ENCODE measurements at regions not wholly inside any gene's neighbourhood (a gene's known extent, or its start where the extent isn't known, plus 50 kb on each side); places are given as distances from the start of the nearest gene placed in this dataset.
A peak's percentile ranks its signal among the peaks of the same experiment; 100 is the strongest.

DNA sequence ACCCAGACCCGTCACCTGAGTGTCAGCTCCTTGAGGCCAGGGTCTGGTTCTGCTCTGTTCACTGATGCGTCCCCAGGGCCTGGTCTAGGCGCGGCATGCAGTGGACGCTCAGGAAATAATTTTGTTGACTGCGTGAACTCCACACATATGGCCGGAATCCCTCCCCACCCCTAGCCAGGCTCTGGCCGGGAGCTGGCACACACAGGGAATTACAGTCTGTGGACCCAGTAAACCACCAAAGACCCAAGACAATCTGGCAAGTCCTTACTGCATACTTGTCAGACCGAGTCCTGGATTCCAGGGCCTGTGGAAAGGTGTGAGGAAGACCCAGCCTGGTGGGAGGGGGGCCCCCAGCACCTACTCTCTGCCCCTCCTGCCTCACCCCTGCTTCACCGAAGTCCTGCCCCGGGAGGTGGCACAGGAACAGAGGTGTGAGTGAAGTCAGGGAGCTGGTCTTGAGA is 113.0 kb upstream of the IER5L start:
- no peaks in the 10 kb centered on the region for H3K36me3 Mint-ChIP-seq
- H3K27ac ChIP-seq (ENCODE audit: insufficient read depth, low read length, poor library complexity, severe bottlenecking), result no peak overlapping the region
- no peak overlapping the region for H3K4me3 ChIP-seq (ENCODE audit: low read depth, low read length)
- H3K4me3 Mint-ChIP-seq, result no peak overlapping the region
- DNase-seq (no peak), ATAC-seq (ENCODE audit: low read depth in 2 of 2) (no peak)
- H3K27ac Mint-ChIP-seq, result no peak overlapping the region
- H3K4me1 Mint-ChIP-seq, result no peaks in the 10 kb centered on the region
- no peaks in the 10 kb centered on the region for H3K4me1 ChIP-seq (ENCODE audit: control insufficient read depth, insufficient read depth, low read length, poor library complexity, severe bottlenecking)
- peaks cover 5% of the 10 kb centered on the region in 2 experiments for H3K9me3 ChIP-seq (ENCODE audit: control insufficient read depth in 2 of 2, low read length in 2 of 2)
- peaks cover 0 to 6% (median 0%) of the 10 kb centered on the region in 7 donors for H3K9me3 Mint-ChIP-seq
- no peaks in the 10 kb centered on the region for H3K36me3 ChIP-seq (ENCODE audit: control insufficient read depth, insufficient read depth, low read length)
- H3K27me3 Mint-ChIP-seq, result peaks cover 13% of the 10 kb centered on the region
- H3K27me3 ChIP-seq (ENCODE audit: control insufficient read depth, insufficient read depth, low read length), result no peaks in the 10 kb centered on the region

DNA sequence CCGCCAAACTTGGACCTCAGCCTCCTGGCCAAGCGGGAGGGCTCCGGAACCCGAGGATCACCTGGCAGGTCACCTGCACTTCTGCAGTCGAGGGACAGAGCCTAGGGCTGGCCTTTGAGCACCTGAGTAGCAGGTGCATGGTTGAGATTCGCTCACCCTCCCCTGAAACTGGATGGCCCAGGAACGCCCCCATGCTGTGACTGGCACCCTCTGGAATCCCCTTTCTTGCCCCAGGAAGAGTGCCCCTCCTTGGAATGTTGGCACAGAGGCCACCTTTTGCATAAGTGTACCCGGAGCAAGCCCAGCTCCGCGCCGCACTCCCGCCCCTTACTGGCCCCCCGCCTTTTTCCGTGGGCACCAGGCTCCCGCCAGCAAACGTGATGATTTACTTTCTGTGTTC is 112.5 kb upstream of the IER5L start:
- Mint-ChIP-seq H3K4me3 (no peak overlapping the region), H3K27me3 (peaks cover 10% of the 10 kb centered on the region), H3K9me3 (peaks cover 0 to 4% (median 0%) of the 10 kb centered on the region in 7 donors), H3K27ac (peak overlapping the region in 1 of 3 donors; percentile 22), H3K4me1 (no peaks in the 10 kb centered on the region), H3K36me3 (no peaks in the 10 kb centered on the region)
- H3K27me3 ChIP-seq (ENCODE audit: control insufficient read depth, insufficient read depth, low read length), result no peaks in the 10 kb centered on the region
- H3K4me1 ChIP-seq (ENCODE audit: control insufficient read depth, insufficient read depth, low read length, poor library complexity, severe bottlenecking), result no peaks in the 10 kb centered on the region
- peaks cover under 1 to 3% of the 10 kb centered on the region in 2 experiments for H3K9me3 ChIP-seq (ENCODE audit: control insufficient read depth in 2 of 2, low read length in 2 of 2)
- no peak for ATAC-seq (ENCODE audit: low read depth in 2 of 2)
- no peak for DNase-seq
- no peak overlapping the region for H3K27ac ChIP-seq (ENCODE audit: insufficient read depth, low read length, poor library complexity, severe bottlenecking)
- no peaks in the 10 kb centered on the region for H3K36me3 ChIP-seq (ENCODE audit: control insufficient read depth, insufficient read depth, low read length)
- no peak overlapping the region for H3K4me3 ChIP-seq (ENCODE audit: low read depth, low read length)

DNA sequence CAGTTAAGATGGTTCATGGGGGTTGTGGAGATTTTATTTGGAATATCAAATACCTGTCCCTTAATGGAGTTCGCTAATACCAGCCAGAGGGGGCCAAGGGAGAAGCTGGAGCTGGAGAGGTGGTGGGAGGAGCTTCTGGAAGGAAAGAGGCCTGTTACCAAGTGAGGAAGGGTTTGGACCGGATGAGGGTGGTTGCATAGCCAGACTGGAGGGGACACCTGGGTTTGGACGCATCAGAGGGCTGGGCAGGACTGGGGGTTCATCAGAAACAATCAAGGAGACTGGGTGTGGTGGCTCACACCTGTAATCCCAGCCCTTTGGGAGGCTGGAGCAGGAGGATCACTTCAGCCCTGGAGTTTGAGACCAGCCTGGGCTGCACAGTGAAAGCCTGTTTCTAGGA is 111.8 kb upstream of the IER5L start:
- Mint-ChIP-seq H3K4me3 (no peak overlapping the region), H3K27me3 (peaks cover 7% of the 10 kb centered on the region), H3K9me3 (peaks cover 0 to 3% (median 0%) of the 10 kb centered on the region in 7 donors), H3K27ac (peak overlapping the region in 1 of 3 donors; percentile 22), H3K4me1 (no peaks in the 10 kb centered on the region), H3K36me3 (no peaks in the 10 kb centered on the region)
- no peaks in the 10 kb centered on the region for H3K27me3 ChIP-seq (ENCODE audit: control insufficient read depth, insufficient read depth, low read length)
- H3K9me3 ChIP-seq (ENCODE audit: control insufficient read depth in 2 of 2, low read length in 2 of 2), result no peaks in the 10 kb centered on the region
- no peaks in the 10 kb centered on the region for H3K36me3 ChIP-seq (ENCODE audit: control insufficient read depth, insufficient read depth, low read length)
- no peaks in the 10 kb centered on the region for H3K4me1 ChIP-seq (ENCODE audit: control insufficient read depth, insufficient read depth, low read length, poor library complexity, severe bottlenecking)
- H3K4me3 ChIP-seq (ENCODE audit: low read depth, low read length), result no peak overlapping the region
- H3K27ac ChIP-seq (ENCODE audit: insufficient read depth, low read length, poor library complexity, severe bottlenecking), result no peak overlapping the region
- no peak for DNase-seq
- ATAC-seq (ENCODE audit: low read depth in 2 of 2), result no peak

DNA sequence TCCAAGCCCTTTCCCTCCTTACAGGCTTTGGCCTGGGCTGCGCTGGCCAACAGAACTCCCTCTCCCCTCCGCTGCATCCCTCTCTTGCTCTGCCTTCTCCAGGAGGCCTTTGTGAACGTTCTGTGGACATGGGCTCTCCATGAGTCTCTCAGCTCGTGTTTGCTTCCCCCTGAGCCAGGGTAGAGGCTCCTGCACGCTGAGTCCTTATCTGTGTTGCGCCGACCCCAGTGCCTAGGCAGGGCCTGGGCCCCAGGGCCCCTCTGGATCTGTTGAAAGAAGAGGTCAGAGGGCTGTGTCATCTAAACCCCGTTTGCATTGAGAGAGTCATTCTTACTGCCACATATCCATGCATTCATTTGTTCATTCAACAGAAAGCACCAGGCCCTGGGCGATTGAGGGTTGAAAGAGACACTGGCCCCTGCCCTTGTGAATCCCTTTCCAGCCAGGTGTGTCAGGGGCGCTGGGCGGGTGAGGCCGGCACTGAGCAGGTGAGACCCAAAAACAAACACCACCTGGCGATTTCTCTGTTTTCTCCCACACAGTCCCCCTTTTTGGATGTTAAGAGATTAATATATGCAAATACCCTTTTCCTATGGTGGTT is 111.2 kb upstream of the IER5L start:
- Histone ChIP-seq H3K27ac (ENCODE audit: insufficient read depth, low read length, poor library complexity, severe bottlenecking) (no peak overlapping the region), H3K4me3 (ENCODE audit: low read depth, low read length) (no peak overlapping the region), H3K36me3 (ENCODE audit: control insufficient read depth, insufficient read depth, low read length) (no peaks in the 10 kb centered on the region), H3K27me3 (ENCODE audit: control insufficient read depth, insufficient read depth, low read length) (no peaks in the 10 kb centered on the region), H3K4me1 (ENCODE audit: control insufficient read depth, insufficient read depth, low read length, poor library complexity, severe bottlenecking) (no peaks in the 10 kb centered on the region), H3K9me3 (ENCODE audit: control insufficient read depth in 2 of 2, low read length in 2 of 2) (no peaks in the 10 kb centered on the region)
- H3K4me3 Mint-ChIP-seq, result no peak overlapping the region
- no peaks in the 10 kb centered on the region for H3K4me1 Mint-ChIP-seq
- peaks cover 7% of the 10 kb centered on the region for H3K27me3 Mint-ChIP-seq
- H3K27ac Mint-ChIP-seq, result no peak overlapping the region
- DNase-seq, result no peak
- ATAC-seq (ENCODE audit: low read depth in 2 of 2), result no peak
- H3K36me3 Mint-ChIP-seq, result no peaks in the 10 kb centered on the region
- H3K9me3 Mint-ChIP-seq, result peaks cover 0 to 2% (median 0%) of the 10 kb centered on the region in 7 donors

DNA sequence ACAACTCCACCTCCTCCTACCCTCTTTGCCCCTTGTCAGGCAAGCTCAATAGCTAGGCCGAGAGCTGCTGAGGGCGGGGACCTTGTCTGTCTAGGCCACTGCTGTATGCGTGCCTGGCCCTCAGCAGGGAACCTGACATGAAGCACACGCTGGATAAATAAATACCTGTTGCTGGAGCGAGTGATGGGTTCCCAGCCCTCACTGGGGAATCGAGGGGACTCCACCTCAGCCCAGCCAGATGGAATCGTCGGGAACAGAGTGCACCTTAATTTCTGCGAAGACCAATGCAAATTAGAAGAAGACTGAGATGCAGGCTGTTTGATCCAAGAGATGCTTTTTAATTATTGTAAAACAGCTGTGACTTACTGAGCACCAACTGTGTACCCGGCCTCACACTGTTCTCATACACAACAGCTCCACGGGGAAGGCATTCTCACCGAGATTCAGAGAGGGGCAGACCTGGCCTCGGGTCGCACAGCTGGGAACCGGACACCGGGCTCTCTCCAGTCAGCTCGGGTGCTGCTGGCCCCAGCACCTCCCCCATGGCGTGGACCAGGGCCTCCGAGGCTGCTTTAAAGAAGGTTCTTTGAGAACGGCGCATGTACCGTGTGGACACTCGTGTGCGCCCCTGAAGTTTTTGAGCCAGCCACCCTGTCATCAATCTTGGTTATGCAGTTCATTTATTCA is 109.7 kb upstream of the IER5L start:
- Histone ChIP-seq H3K4me3 (ENCODE audit: low read depth, low read length) (no peak overlapping the region), H3K27me3 (ENCODE audit: control insufficient read depth, insufficient read depth, low read length) (no peaks in the 10 kb centered on the region), H3K27ac (ENCODE audit: insufficient read depth, low read length, poor library complexity, severe bottlenecking) (no peak overlapping the region), H3K9me3 (ENCODE audit: control insufficient read depth in 2 of 2, low read length in 2 of 2) (no peaks in the 10 kb centered on the region), H3K36me3 (ENCODE audit: control insufficient read depth, insufficient read depth, low read length) (no peaks in the 10 kb centered on the region), H3K4me1 (ENCODE audit: control insufficient read depth, insufficient read depth, low read length, poor library complexity, severe bottlenecking) (no peaks in the 10 kb centered on the region)
- no peak for DNase-seq
- Mint-ChIP-seq H3K4me1 (no peaks in the 10 kb centered on the region), H3K36me3 (no peaks in the 10 kb centered on the region), H3K27me3 (peaks cover 7% of the 10 kb centered on the region), H3K4me3 (no peak overlapping the region), H3K27ac (peak overlapping the region in 1 of 3 donors; percentile 48), H3K9me3 (peaks cover 0 to 2% (median 0%) of the 10 kb centered on the region in 7 donors)
- ATAC-seq (ENCODE audit: low read depth in 2 of 2), result no peak

DNA sequence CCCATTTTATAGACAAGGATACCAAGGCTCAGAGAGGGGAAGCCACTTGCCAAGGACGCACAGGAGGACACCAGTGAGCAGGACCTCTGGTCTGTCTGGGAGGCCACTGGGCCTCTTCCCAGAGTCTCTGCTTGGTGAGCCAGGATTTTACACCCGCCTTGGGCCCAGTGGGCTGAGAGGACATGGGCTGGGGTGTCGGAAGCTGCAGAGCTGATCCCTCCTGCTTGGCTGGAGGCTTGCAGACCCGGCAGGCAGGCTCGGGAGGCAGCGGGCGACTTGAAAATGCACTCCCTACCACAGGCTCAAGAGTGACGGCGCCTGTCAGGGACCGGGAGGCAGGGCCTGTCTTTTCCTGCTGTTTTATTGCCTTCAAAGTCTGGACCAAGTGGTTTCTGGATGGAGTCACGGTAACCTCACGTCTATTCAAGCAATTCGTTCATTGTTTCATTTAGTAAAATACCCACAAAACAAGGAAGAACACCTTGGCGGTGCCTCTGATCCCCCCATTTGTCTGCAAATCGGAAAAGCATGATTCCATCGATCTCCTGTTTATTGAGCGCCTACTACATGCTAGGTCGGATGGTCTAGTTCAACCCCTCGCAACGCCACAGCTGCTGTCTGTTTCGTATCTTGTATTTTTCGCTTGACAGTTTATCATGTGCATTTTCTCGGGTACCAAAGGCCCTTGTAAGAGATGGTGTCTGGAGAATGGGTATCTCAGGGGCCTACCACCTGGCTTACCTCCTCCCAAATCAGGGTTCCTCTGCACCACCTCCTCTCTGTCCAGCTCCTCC is 108.1 kb upstream of the IER5L start:
- Mint-ChIP-seq H3K27ac (no peak overlapping the region), H3K4me3 (no peak overlapping the region), H3K4me1 (no peaks in the 10 kb centered on the region), H3K36me3 (no peaks in the 10 kb centered on the region), H3K9me3 (peaks cover 0 to 2% (median 0%) of the 10 kb centered on the region in 7 donors), H3K27me3 (peaks cover 7% of the 10 kb centered on the region)
- H3K4me1 ChIP-seq (ENCODE audit: control insufficient read depth, insufficient read depth, low read length, poor library complexity, severe bottlenecking), result no peaks in the 10 kb centered on the region
- no peak overlapping the region for H3K27ac ChIP-seq (ENCODE audit: insufficient read depth, low read length, poor library complexity, severe bottlenecking)
- H3K36me3 ChIP-seq (ENCODE audit: control insufficient read depth, insufficient read depth, low read length), result no peaks in the 10 kb centered on the region
- H3K27me3 ChIP-seq (ENCODE audit: control insufficient read depth, insufficient read depth, low read length), result no peaks in the 10 kb centered on the region
- H3K9me3 ChIP-seq (ENCODE audit: control insufficient read depth in 2 of 2, low read length in 2 of 2), result no peaks in the 10 kb centered on the region
- DNase-seq (no peak), ATAC-seq (ENCODE audit: low read depth in 2 of 2) (no peak)
- no peak overlapping the region for H3K4me3 ChIP-seq (ENCODE audit: low read depth, low read length)

DNA sequence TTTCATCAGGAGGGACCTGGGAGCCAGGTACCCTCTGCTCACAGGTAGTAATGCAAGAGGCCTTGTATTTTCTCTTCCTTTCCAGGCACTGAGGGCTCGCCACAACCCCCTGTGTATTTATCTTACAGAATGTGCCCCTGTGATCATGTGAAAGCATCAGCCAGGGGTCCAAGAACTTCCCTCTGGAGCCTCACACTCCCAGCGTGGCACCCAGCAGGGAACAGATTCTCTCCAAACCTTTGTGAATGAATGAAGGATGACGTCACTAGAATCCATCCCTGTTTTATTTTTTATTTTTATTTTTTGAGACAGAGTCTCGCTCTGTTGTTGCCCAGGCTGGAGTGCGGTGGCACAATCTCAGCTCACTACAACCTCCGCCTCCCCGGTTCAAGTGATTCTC is 107.3 kb upstream of the IER5L start:
- H3K27ac Mint-ChIP-seq, result no peak overlapping the region
- DNase-seq, result no peak

More for the DNA sequence above, 107.3 kb upstream of the IER5L start:
- H3K27ac ChIP-seq (ENCODE audit: insufficient read depth, low read length, poor library complexity, severe bottlenecking), result no peak overlapping the region
- H3K4me3 ChIP-seq (ENCODE audit: low read depth, low read length), result no peak overlapping the region
- Mint-ChIP-seq H3K9me3 (peaks cover 0 to 2% (median 0%) of the 10 kb centered on the region in 7 donors), H3K27me3 (peaks cover 7% of the 10 kb centered on the region), H3K4me3 (no peak overlapping the region), H3K4me1 (no peaks in the 10 kb centered on the region), H3K36me3 (no peaks in the 10 kb centered on the region)
- no peaks in the 10 kb centered on the region for H3K9me3 ChIP-seq (ENCODE audit: control insufficient read depth in 2 of 2, low read length in 2 of 2)
- no peak for ATAC-seq (ENCODE audit: low read depth in 2 of 2)
- no peaks in the 10 kb centered on the region for H3K4me1 ChIP-seq (ENCODE audit: control insufficient read depth, insufficient read depth, low read length, poor library complexity, severe bottlenecking)
- H3K27me3 ChIP-seq (ENCODE audit: control insufficient read depth, insufficient read depth, low read length), result no peaks in the 10 kb centered on the region
- H3K36me3 ChIP-seq (ENCODE audit: control insufficient read depth, insufficient read depth, low read length), result no peaks in the 10 kb centered on the region
